H1 (cell line): ENCODE measurements at regions not wholly inside any gene's neighbourhood (a gene's known extent, or its start where the extent isn't known, plus 50 kb on each side); places are given as distances from the start of the nearest gene placed in this dataset.

Source experiments
- CHD2 ChIP-seq: IDR thresholded peaks from 2 replicates; pipeline ENCODE4 v1.6.1; 2012; ENCODE audit warnings: low read length, improper control_type of control experiment
- EZH2 ChIP-seq: fragments of 200-600 bp; sonication (generic); IDR thresholded peaks from 2 replicates; pipeline ENCODE4 v1.7.1; 2012; ENCODE audit warnings: low read depth, mild to moderate bottlenecking, moderate library complexity, low read length, inconsistent platforms; ENCODE audit not compliant: severe bottlenecking
- HDAC2 ChIP-seq, 2 experiments: fragments of 300-600 bp in 1 of 2; sonication (generic) in 1 of 2; IDR thresholded peaks; 2 replicates each; pipeline ENCODE4 v1.6.1; 2011 to 2012; ENCODE audit warnings: low read depth in 2 of 2, low read length in 2 of 2, mild to moderate bottlenecking in 2 of 2, moderate library complexity in 2 of 2, borderline replicate concordance in 1 of 2, inconsistent platforms in 1 of 2
- POLR2A ChIP-seq, 2 experiments: IDR thresholded peaks; 1 replicate in 1 of 2; 2 replicates in 1 of 2; pipeline ENCODE4 v1.6.1; 2011; ENCODE audit warnings: low read depth in 2 of 2, low read length in 2 of 2, mild to moderate bottlenecking in 2 of 2; ENCODE audit errors: control extremely low read depth in 1 of 2
- POLR2AphosphoS5 ChIP-seq: IDR thresholded peaks from 2 replicates; pipeline ENCODE4 v1.6.1; 2011; ENCODE audit warnings: low read depth, low read length
- RFX5 ChIP-seq: IDR thresholded peaks from 2 replicates; pipeline ENCODE4 v1.6.1; 2011; ENCODE audit warnings: low read depth, low read length, improper control_type of control experiment, borderline replicate concordance
- SIN3A ChIP-seq, 2 experiments: IDR thresholded peaks in 1 of 2; conservative IDR thresholded peaks in 1 of 2; 2 replicates each; pipeline ENCODE4 v1.6.1; 2011 to 2012; ENCODE audit warnings: low read length in 2 of 2, improper control_type of control experiment in 1 of 2, low read depth in 1 of 2, mild to moderate bottlenecking in 1 of 2
- TAF7 ChIP-seq: optimal IDR thresholded peaks from 2 replicates; pipeline ENCODE3; 2011; ENCODE audit warnings: low read depth, mild to moderate bottlenecking, inconsistent platforms, low read length, moderate library complexity, borderline replicate concordance
- TF ChIP-seq, protein P1 (sequence below), 3 experiments: IDR thresholded peaks; 1 replicate in 2 of 3; 2 replicates in 1 of 3; pipeline versions ENCODE4 v1.5.1 to v1.6.1; 2011; ENCODE audit warnings: low read length in 3 of 3, mild to moderate bottlenecking in 3 of 3, inconsistent platforms in 2 of 3, low read depth in 1 of 3, moderate library complexity in 1 of 3; ENCODE audit not compliant: insufficient read depth in 1 of 3; ENCODE audit errors: control extremely low read depth in 1 of 3
- TF ChIP-seq, protein P2 (sequence below): IDR thresholded peaks from 2 replicates; pipeline ENCODE4 v1.6.1; 2012; ENCODE audit warnings: inconsistent platforms

DNA sequence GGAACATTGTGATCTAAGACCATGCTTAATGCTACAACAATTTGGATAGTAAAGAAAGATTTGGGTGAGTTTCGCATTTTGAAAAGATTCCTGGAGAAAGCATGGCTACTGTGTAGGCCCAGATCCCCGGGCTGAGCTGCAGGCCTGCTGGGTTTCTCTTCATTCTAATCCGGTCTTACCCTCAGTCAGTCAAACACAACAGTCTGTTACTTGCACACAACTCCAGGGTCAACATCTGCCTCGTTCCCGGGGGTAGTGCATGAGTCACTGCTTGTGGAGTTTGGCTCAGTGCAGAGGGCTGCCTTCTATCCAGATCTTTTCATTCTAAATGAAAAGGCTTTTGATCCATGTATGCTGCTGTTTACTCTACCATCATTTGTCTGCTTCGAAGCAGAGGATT, 60.4 kb upstream of the SEL1L start:
- no peak for TF ChIP-seq RFX5
- TF ChIP-seq SIN3A (conservative IDR thresholded peaks at IDR 0.05 in 1 of 2, IDR thresholded peaks at IDR 0.05 in 1 of 2; ENCODE audit: low read depth in 1 of 2, low read length in 2 of 2): no peak
- no peak for TF ChIP-seq CHD2
- TF ChIP-seq, protein P1, sequence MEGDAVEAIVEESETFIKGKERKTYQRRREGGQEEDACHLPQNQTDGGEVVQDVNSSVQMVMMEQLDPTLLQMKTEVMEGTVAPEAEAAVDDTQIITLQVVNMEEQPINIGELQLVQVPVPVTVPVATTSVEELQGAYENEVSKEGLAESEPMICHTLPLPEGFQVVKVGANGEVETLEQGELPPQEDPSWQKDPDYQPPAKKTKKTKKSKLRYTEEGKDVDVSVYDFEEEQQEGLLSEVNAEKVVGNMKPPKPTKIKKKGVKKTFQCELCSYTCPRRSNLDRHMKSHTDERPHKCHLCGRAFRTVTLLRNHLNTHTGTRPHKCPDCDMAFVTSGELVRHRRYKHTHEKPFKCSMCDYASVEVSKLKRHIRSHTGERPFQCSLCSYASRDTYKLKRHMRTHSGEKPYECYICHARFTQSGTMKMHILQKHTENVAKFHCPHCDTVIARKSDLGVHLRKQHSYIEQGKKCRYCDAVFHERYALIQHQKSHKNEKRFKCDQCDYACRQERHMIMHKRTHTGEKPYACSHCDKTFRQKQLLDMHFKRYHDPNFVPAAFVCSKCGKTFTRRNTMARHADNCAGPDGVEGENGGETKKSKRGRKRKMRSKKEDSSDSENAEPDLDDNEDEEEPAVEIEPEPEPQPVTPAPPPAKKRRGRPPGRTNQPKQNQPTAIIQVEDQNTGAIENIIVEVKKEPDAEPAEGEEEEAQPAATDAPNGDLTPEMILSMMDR (IDR thresholded peaks at IDR 0.05; ENCODE audit: control extremely low read depth in 1 of 3, insufficient read depth in 1 of 3, low read depth in 1 of 3, low read length in 3 of 3): no peak
- no peak for TF ChIP-seq EZH2
- no peak for TF ChIP-seq POLR2AphosphoS5
- no peak for TF ChIP-seq TAF7
- no peak for TF ChIP-seq POLR2A (IDR thresholded peaks at IDR 0.05; ENCODE audit: control extremely low read depth in 1 of 2, low read depth in 2 of 2, low read length in 2 of 2)
- TF ChIP-seq, protein P2, sequence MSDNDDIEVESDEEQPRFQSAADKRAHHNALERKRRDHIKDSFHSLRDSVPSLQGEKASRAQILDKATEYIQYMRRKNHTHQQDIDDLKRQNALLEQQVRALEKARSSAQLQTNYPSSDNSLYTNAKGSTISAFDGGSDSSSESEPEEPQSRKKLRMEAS: no peak
- no peak for TF ChIP-seq HDAC2 (IDR thresholded peaks at IDR 0.05; ENCODE audit: borderline replicate concordance in 1 of 2, low read depth in 2 of 2, low read length in 2 of 2)
